Naive B cell (primary cell): ENCODE measurements at regions not wholly inside any gene's neighbourhood (a gene's known extent, or its start where the extent isn't known, plus 50 kb on each side); places are given as distances from the start of the nearest gene placed in this dataset.

Experiments
- ATAC-seq, 2 donors: fragments of 150-1000 bp; cut with Tn5 transposase; 2 replicates each; pipeline ENCODE4 v1.10.0; 2021; ENCODE audit warnings: low read depth in 2 of 2, mild to moderate bottlenecking in 2 of 2, moderate library complexity in 2 of 2
- DNase-seq: peaks from one replicate; pipeline ENCODE4 v3.0.0; 2022
- H3K27ac Mint-ChIP-seq, 6 donors: one replicate each; pipeline ENCODE4 v1.8.0; 2020 to 2022; ENCODE audit warnings: mild to moderate bottlenecking in 6 of 6, mixed read lengths in 6 of 6, moderate library complexity in 5 of 6, inconsistent platforms in 2 of 6
- H3K27me3 Mint-ChIP-seq, 3 donors: one replicate each; pipeline ENCODE4 v1.8.0; 2021 to 2022; ENCODE audit warnings: mixed read lengths in 3 of 3, mild to moderate bottlenecking in 1 of 3
- H3K36me3 Mint-ChIP-seq, 2 donors: one replicate each; pipeline ENCODE4 v1.8.0; 2020 to 2022; ENCODE audit warnings: mixed read lengths in 2 of 2, inconsistent platforms in 1 of 2, mild to moderate bottlenecking in 1 of 2
- H3K4me1 Mint-ChIP-seq, 3 donors: one replicate each; pipeline ENCODE4 v1.8.0; 2020 to 2022; ENCODE audit warnings: mixed read lengths in 3 of 3, inconsistent platforms in 1 of 3, mild to moderate bottlenecking in 1 of 3, moderate library complexity in 1 of 3
- H3K4me3 Mint-ChIP-seq, 8 donors: one replicate each; pipeline ENCODE4 v1.8.0; 2020 to 2022; ENCODE audit warnings: mild to moderate bottlenecking in 8 of 8, mixed read lengths in 8 of 8, moderate library complexity in 8 of 8, inconsistent platforms in 2 of 8
- H3K9me3 Mint-ChIP-seq, 7 donors: one replicate each; pipeline ENCODE4 v1.8.0; 2020 to 2022; ENCODE audit warnings: mixed read lengths in 7 of 7, mild to moderate bottlenecking in 5 of 7, inconsistent platforms in 2 of 7, moderate library complexity in 1 of 7

DNA sequence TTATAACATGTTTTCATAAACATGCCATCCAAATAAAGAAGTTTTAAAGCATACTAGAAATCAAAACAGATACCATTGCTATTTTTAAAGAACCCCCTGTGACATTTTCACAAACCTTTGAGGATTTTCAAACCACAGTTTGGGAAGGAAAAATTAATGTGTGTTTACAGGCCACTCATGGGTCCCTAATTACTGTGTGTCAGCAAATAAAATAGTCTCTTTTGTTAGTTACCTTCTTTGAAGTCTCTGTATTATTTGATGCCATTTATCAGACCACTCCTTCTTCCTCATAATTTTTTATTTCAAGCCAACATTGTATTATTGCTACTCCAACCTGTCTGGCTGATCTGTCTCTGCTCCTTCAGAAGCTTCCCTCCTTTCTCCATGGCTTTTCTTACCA, 72.6 kb upstream of the TET2 start:
- no peaks in the 10 kb centered on the region for H3K9me3 Mint-ChIP-seq
- H3K27me3 Mint-ChIP-seq = no peaks in the 10 kb centered on the region
- DNase-seq (no peak), ATAC-seq (no peak)
- H3K4me3 Mint-ChIP-seq = no peak overlapping the region
- H3K4me1 Mint-ChIP-seq = no peaks in the 10 kb centered on the region
- H3K27ac Mint-ChIP-seq = no peak overlapping the region
- no peaks in the 10 kb centered on the region for H3K36me3 Mint-ChIP-seq

- H3K4me1 Mint-ChIP-seq = no peaks in the 10 kb centered on the region
- no peaks in the 10 kb centered on the region for H3K27me3 Mint-ChIP-seq
- no peaks in the 10 kb centered on the region for H3K36me3 Mint-ChIP-seq
- DNase-seq (no peak), ATAC-seq (no peak)
- peaks cover 0 to 7% (median 0%) of the 10 kb centered on the region in 7 donors for H3K9me3 Mint-ChIP-seq
- no peak overlapping the region for H3K27ac Mint-ChIP-seq
- H3K4me3 Mint-ChIP-seq = no peak overlapping the region
Observed at GRCh38 chr4:105075045-105075444, 71.6 kb upstream of the TET2 start.

DNA sequence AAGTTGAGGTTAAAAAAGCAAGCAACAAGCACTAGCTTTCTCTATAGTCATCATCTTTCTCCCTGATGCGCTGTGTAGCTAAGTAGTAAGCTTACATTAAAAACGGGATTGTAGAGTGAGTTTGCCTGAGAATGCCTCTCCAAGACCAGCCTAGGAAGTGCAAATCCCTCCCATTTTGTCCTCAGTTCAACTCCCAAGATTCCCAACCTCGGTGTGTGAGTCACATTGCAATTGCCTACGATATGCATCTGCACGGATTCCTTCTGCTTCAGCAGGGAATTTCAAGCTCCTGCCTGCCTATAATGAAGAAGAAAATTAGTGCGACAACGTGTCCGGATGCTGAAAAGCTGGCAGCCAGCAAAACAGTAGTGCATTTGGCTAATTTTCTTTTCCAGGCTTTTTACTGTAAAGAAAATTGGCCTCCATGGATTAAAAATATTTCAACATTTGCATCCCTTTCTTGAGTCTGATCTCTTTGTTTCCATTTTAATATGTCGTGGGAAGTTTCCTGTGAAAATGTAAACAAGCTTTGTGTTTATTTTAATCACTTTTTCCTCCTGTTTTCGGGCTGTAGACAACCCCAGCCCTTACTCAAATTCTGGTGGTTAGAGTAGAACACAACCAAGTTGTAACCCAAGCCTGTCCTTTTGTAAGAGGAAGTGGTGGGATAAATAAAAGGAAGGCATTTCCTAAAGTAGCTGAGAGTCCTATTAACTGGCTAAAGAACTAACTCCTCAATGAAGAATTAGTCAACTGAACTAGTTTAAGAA, 58.4 kb upstream of the TET2 start:
- peaks cover 5 to 7% of the 10 kb centered on the region in 2 donors for H3K36me3 Mint-ChIP-seq
- peaks cover 4 to 18% (median 12%) of the 10 kb centered on the region in 3 donors for H3K27me3 Mint-ChIP-seq
- no peaks in the 10 kb centered on the region for H3K4me1 Mint-ChIP-seq
- no peak for ATAC-seq
- H3K27ac Mint-ChIP-seq = peak overlapping the region in 1 of 6 donors; percentile 62
- H3K9me3 Mint-ChIP-seq = peaks cover 1 to 30% (median 6%) of the 10 kb centered on the region in 7 donors
- no peak overlapping the region for H3K4me3 Mint-ChIP-seq
- DNase-seq = no peak

GRCh38 chr4:105092356-105092755, 54.3 kb upstream of the TET2 start:
- H3K4me3 Mint-ChIP-seq = no peak overlapping the region
- peaks cover 7 to 12% of the 10 kb centered on the region in 2 donors for H3K36me3 Mint-ChIP-seq
- no peak for DNase-seq

GRCh38 chr4:105092768-105093167, 53.9 kb upstream of the TET2 start:
- Mint-ChIP-seq H3K27me3 (peaks cover 0 to 15% (median 7%) of the 10 kb centered on the region in 3 donors), H3K9me3 (peaks cover 8 to 63% (median 28%) of the 10 kb centered on the region in 7 donors), H3K27ac (no peak overlapping the region), H3K4me1 (no peaks in the 10 kb centered on the region), H3K4me3 (no peak overlapping the region), H3K36me3 (peaks cover 10 to 12% of the 10 kb centered on the region in 2 donors)
- DNase-seq (no peak), ATAC-seq (no peak)

More at GRCh38 chr4:105092356-105092755, 54.3 kb upstream of the TET2 start:
- H3K27me3 Mint-ChIP-seq = peaks cover 0 to 15% (median 7%) of the 10 kb centered on the region in 3 donors
- H3K4me1 Mint-ChIP-seq = no peaks in the 10 kb centered on the region
- H3K27ac Mint-ChIP-seq = no peak overlapping the region
- no peak for ATAC-seq
- peaks cover 7 to 59% (median 25%) of the 10 kb centered on the region in 7 donors for H3K9me3 Mint-ChIP-seq

- Mint-ChIP-seq H3K4me1 (no peaks in the 10 kb centered on the region), H3K9me3 (peaks cover 11 to 75% (median 36%) of the 10 kb centered on the region in 7 donors), H3K36me3 (peaks cover 12 to 14% of the 10 kb centered on the region in 2 donors), H3K27ac (no peak overlapping the region), H3K4me3 (no peak overlapping the region), H3K27me3 (peaks cover 5 to 15% (median 12%) of the 10 kb centered on the region in 3 donors)
- DNase-seq (no peak), ATAC-seq (no peak)
Observed at GRCh38 chr4:105093975-105094374, 52.7 kb upstream of the TET2 start.
